ENCODE measurements at regions not wholly inside any gene's neighbourhood (a gene's known extent, or its start where the extent isn't known, plus 50 kb on each side); places are given as distances from the start of the nearest gene placed in this dataset.

DNA sequence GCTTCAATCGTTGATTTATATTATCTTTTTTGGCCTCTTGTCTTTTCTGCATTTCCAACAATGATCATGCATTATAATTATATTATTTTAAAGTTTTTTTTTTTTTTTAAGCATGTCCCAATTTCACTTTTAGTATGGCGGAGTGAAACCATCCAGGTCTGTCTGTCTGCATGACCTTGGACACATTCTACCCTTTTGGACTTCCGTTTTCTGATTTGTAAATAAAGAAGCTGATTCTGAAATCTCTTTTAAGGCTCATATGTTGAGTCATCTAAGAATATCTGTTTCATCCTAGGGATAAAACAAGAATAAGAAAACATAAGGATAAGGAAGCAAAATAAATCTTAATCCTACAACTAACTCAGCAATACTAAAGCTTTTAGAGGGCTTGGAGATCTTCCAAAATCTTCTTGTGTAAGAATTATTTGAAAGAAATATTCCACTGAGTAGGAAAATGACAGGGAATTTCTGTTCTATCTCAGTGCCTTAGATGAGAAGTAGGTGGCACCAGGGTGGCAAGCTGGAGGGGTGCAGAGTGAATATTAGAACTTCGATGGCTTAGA is 195.7 kb upstream of the TOX3 start (continued):
- no peak for TF ChIP-seq PCBP1 (IDR thresholded peaks at IDR 0.05; ENCODE audit: borderline replicate concordance, low read depth, low read length)
- TF ChIP-seq ZFX (CRISPR knock-in tag; IDR thresholded peaks at IDR 0.05; ENCODE audit: low read depth), result no peak
- TF ChIP-seq, protein P1, sequence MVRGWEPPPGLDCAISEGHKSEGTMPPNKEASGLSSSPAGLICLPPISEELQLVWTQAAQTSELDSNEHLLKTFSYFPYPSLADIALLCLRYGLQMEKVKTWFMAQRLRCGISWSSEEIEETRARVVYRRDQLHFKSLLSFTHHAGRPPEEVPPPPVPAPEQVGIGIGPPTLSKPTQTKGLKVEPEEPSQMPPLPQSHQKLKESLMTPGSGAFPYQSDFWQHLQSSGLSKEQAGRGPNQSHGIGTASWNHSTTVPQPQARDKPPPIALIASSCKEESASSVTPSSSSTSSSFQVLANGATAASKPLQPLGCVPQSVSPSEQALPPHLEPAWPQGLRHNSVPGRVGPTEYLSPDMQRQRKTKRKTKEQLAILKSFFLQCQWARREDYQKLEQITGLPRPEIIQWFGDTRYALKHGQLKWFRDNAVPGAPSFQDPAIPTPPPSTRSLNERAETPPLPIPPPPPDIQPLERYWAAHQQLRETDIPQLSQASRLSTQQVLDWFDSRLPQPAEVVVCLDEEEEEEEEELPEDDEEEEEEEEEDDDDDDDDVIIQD (CRISPR knock-in tag; IDR thresholded peaks at IDR 0.05; ENCODE audit: low read depth), result peak; percentile 51; the same call in 1 of the 2 replicates
- no peak for TF ChIP-seq ZNF781 (CRISPR knock-in tag; IDR thresholded peaks at IDR 0.05; ENCODE audit: borderline replicate concordance, not compliant biosample characterization)
- TF ChIP-seq AGO1 (IDR thresholded peaks at IDR 0.05; ENCODE audit: low read depth, low read length, poor library complexity, severe bottlenecking), result no peak
- TF ChIP-seq RARA (CRISPR knock-in tag; IDR thresholded peaks at IDR 0.05), result peak; percentile 48; the same call in 1 of the 2 replicates
- no peak for TF ChIP-seq ZNF891 (CRISPR knock-in tag; IDR thresholded peaks at IDR 0.05)
- TF ChIP-seq GABPA (IDR thresholded peaks at IDR 0.05; ENCODE audit: low read depth, low read length), result no peak
- TF ChIP-seq GABPA (CRISPR knock-in tag; IDR thresholded peaks at IDR 0.05; ENCODE audit: low read depth), result peak; percentile 61
- TF ChIP-seq, protein P2, sequence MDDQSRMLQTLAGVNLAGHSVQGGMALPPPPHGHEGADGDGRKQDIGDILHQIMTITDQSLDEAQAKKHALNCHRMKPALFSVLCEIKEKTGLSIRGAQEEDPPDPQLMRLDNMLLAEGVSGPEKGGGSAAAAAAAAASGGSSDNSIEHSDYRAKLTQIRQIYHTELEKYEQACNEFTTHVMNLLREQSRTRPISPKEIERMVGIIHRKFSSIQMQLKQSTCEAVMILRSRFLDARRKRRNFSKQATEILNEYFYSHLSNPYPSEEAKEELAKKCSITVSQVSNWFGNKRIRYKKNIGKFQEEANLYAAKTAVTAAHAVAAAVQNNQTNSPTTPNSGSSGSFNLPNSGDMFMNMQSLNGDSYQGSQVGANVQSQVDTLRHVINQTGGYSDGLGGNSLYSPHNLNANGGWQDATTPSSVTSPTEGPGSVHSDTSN (CRISPR knock-in tag; IDR thresholded peaks at IDR 0.05; ENCODE audit: borderline replicate concordance), result no peak
- TF ChIP-seq HOXA3 (CRISPR knock-in tag; IDR thresholded peaks at IDR 0.05), result no peak
- no peak for TF ChIP-seq ZNF224 (CRISPR knock-in tag; IDR thresholded peaks at IDR 0.05)
- TF ChIP-seq, protein P3, sequence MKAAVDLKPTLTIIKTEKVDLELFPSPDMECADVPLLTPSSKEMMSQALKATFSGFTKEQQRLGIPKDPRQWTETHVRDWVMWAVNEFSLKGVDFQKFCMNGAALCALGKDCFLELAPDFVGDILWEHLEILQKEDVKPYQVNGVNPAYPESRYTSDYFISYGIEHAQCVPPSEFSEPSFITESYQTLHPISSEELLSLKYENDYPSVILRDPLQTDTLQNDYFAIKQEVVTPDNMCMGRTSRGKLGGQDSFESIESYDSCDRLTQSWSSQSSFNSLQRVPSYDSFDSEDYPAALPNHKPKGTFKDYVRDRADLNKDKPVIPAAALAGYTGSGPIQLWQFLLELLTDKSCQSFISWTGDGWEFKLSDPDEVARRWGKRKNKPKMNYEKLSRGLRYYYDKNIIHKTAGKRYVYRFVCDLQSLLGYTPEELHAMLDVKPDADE (CRISPR knock-in tag; IDR thresholded peaks at IDR 0.05), result no peak
- TF ChIP-seq GTF3A (CRISPR knock-in tag; conservative IDR thresholded peaks at IDR 0.05), result no peak
- TF ChIP-seq, protein P4, sequence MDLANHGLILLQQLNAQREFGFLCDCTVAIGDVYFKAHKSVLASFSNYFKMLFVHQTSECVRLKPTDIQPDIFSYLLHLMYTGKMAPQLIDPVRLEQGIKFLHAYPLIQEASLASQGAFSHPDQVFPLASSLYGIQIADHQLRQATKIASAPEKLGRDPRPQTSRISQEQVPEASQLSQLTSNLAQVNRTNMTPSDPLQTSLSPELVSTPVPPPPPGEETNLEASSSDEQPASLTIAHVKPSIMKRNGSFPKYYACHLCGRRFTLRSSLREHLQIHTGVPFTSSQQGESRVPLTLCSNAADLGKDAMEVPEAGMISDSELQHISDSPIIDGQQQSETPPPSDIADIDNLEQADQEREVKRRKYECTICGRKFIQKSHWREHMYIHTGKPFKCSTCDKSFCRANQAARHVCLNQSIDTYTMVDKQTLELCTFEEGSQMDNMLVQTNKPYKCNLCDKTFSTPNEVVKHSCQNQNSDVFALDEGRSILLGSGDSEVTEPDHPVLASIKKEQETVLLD (CRISPR knock-in tag; IDR thresholded peaks at IDR 0.05; ENCODE audit: low read depth), result no peak
- no peak for TF ChIP-seq ZNF20 (CRISPR knock-in tag; IDR thresholded peaks at IDR 0.05)
- TF ChIP-seq, protein P5, sequence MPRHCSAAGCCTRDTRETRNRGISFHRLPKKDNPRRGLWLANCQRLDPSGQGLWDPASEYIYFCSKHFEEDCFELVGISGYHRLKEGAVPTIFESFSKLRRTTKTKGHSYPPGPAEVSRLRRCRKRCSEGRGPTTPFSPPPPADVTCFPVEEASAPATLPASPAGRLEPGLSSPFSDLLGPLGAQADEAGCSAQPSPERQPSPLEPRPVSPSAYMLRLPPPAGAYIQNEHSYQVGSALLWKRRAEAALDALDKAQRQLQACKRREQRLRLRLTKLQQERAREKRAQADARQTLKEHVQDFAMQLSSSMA (CRISPR knock-in tag; IDR thresholded peaks at IDR 0.05), result no peak
- no peak for TF ChIP-seq ZNF446 (CRISPR knock-in tag; IDR thresholded peaks at IDR 0.05)
- TF ChIP-seq KLF13 (CRISPR knock-in tag; IDR thresholded peaks at IDR 0.05), result no peak
- TF ChIP-seq ZNF644 (CRISPR knock-in tag; IDR thresholded peaks at IDR 0.05; ENCODE audit: low read depth), result peak; percentile 61; the same call in 1 of the 2 replicates
- TF ChIP-seq ZNF816 (CRISPR knock-in tag; IDR thresholded peaks at IDR 0.05; ENCODE audit: borderline replicate concordance), result no peak
- no peak for TF ChIP-seq NONO (IDR thresholded peaks at IDR 0.05)
- TF ChIP-seq NONO (CRISPR knock-in tag; conservative IDR thresholded peaks at IDR 0.05), result no peak
- no peak for TF ChIP-seq KLF16 (CRISPR knock-in tag; IDR thresholded peaks at IDR 0.05)
- no peak for TF ChIP-seq ZNF282 (IDR thresholded peaks at IDR 0.05; ENCODE audit: partially characterized antibody)
